MM.1S (cell line): ENCODE measurements at regions not wholly inside any gene's neighbourhood (a gene's known extent, or its start where the extent isn't known, plus 50 kb on each side); places are given as distances from the start of the nearest gene placed in this dataset.

Experiments
- DNase-seq: peaks from one replicate; pipeline ENCODE4 v3.0.0-alpha.2; 2015
- H2AFZ ChIP-seq: fragments of 300-600 bp; sonication (generic); 2 replicates; pipeline ENCODE4 v1.6.0; 2016; ENCODE audit warnings: antibody characterized with exemption, low read length
- H3F3A ChIP-seq: fragments of 300-600 bp; sonication (generic); 2 replicates; pipeline ENCODE4 v1.6.1; 2016; ENCODE audit warnings: mild to moderate bottlenecking, antibody characterized with exemption, low read length, moderate library complexity, mixed read lengths; ENCODE audit not compliant: insufficient read depth
- H3K27ac ChIP-seq: fragments of 300-600 bp; sonication (generic); 2 replicates; pipeline ENCODE4 v1.5.1; 2016; ENCODE audit warnings: mild to moderate bottlenecking, low read length
- H3K27me3 ChIP-seq: fragments of 300-600 bp; sonication (generic); replicated peaks from 2 replicates; pipeline ENCODE4 v1.6.0; 2016; ENCODE audit warnings: low read length; ENCODE audit not compliant: insufficient read depth
- H3K36me3 ChIP-seq: fragments of 300-600 bp; sonication (generic); replicated peaks from 2 replicates; pipeline ENCODE4 v1.6.1; 2016; ENCODE audit warnings: mild to moderate bottlenecking, low read length, mixed read lengths; ENCODE audit not compliant: insufficient read depth
- H3K4me1 ChIP-seq: fragments of 300-600 bp; sonication (generic); 2 replicates; pipeline ENCODE4 v1.6.1; 2016; ENCODE audit warnings: low read length, mixed read lengths
- H3K4me2 ChIP-seq: fragments of 300-600 bp; sonication (generic); 2 replicates; pipeline ENCODE4 v1.6.0; 2016; ENCODE audit warnings: low read depth, low read length
- H3K4me3 ChIP-seq: fragments of 300-600 bp; sonication (generic); 2 replicates; pipeline ENCODE4 v1.5.1; 2016; ENCODE audit warnings: low read length, mixed read lengths
- H3K79me2 ChIP-seq: fragments of 300-600 bp; sonication (generic); 2 replicates; pipeline ENCODE4 v1.6.1; 2016; ENCODE audit warnings: mixed run types, low read length, mixed read lengths
- H3K9ac ChIP-seq: fragments of 300-600 bp; sonication (generic); 2 replicates; pipeline ENCODE4 v1.6.1; 2016; ENCODE audit warnings: low read length, mixed read lengths
- H3K9me2 ChIP-seq: fragments of 300-600 bp; sonication (generic); replicated peaks from 2 replicates; pipeline ENCODE4 v1.6.1; 2016; ENCODE audit warnings: mild to moderate bottlenecking, low read length, mixed read lengths; ENCODE audit not compliant: insufficient read depth
- H3K9me3 ChIP-seq: fragments of 300-600 bp; sonication (generic); replicated peaks from 2 replicates; pipeline ENCODE4 v1.6.1; 2016; ENCODE audit warnings: mild to moderate bottlenecking, low read length, mixed read lengths; ENCODE audit not compliant: insufficient read depth
- H4K20me1 ChIP-seq: fragments of 300-600 bp; sonication (generic); 2 replicates; pipeline ENCODE4 v1.6.1; 2016; ENCODE audit warnings: mild to moderate bottlenecking, low read length, moderate library complexity, mixed read lengths; ENCODE audit not compliant: insufficient read depth
- CTCF ChIP-seq: fragments of 300-600 bp; sonication (generic); IDR thresholded peaks from 2 replicates; pipeline ENCODE4 v1.5.1; 2016; ENCODE audit warnings: antibody characterized with exemption, low read length, mixed read lengths
- EZH2 ChIP-seq: fragments of 300-600 bp; sonication (generic); optimal IDR thresholded peaks from 2 replicates; pipeline ENCODE3; 2017; ENCODE audit warnings: low read depth, mild to moderate bottlenecking, antibody characterized with exemption, low read length, mixed read lengths
- EZH2phosphoT487 ChIP-seq: fragments of 300-600 bp; sonication (generic); IDR thresholded peaks from 2 replicates; pipeline ENCODE4 v1.6.1; 2018; ENCODE audit warnings: antibody characterized with exemption, low read length

DNA sequence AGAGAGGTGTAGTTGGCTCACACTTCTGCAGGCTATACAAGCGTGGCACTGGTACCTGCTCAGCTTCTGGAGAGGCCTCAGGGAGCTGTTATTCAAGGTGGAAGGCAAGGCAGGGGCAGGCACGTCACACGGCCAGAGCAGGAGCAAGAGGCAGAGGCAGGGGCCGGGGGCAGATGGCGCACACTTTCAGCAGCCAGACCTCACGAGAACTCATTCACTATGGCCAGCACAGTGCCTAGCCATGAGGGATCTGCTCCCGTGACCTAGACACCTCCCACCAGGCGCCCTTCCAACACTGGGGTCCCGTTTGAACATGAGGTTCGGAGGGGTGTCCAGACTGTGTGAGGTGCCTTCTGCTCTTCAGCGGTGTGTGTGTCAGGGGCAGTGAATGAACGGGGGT, 71.0 kb upstream of the FCN1 start:
- TF ChIP-seq EZH2phosphoT487 (no peak), CTCF (no peak)
- Histone ChIP-seq H3K36me3 (no peaks in the 10 kb centered on the region), H3K79me2 (no peaks in the 10 kb centered on the region), H4K20me1 (no peaks in the 10 kb centered on the region), H3K27ac (no peak overlapping the region), H3K9me2 (no peaks in the 10 kb centered on the region), H3K9ac (no peak overlapping the region), H3F3A (no peaks in the 10 kb centered on the region), H3K9me3 (no peaks in the 10 kb centered on the region), H2AFZ (no peak overlapping the region), H3K4me2 (no peak overlapping the region), H3K4me3 (no peak overlapping the region), H3K4me1 (no peaks in the 10 kb centered on the region), H3K27me3 (peaks cover 68% of the 10 kb centered on the region)
- DNase-seq, result no peak

DNA sequence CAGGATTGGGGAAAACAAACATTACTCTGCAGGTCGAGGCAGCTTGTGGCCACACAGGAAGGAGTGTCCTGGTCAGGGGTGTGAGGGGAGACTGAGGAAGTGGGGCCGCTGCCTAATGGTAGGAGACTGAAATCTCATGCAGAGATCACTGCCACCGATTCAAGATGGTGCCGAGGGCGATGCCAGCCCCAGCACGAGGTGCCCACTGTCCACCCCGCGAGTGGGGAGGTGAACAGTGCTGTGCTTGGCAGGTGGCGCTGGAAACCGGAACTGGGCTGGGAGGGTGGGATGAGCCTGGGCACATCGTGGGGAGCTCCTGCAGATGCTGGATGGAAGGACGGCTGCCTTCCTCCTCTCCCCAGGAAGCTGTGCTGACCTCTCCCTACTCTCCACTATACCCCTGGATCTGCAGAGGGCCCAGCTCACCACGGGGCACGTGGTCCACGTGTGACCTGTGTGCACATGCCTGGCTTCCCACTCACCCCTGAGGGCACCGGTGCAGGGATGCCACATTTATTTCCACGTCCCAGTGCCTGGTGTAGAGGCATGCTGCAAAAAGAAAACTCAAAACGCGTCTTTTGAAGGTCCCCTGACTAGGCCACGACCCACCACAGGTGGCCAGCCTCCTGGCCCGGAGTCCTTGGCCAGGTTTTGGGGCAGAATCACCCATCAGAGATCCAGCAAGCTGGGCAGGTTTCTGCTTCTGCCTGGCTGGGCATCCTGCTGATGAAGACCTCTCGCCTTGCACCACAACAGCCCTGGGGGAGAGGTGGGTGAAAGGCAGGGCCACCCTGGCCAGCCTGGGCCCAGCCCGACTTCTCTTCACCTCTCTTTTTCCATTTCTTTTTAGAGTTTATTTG, 71.7 kb upstream of the FCN1 start:
- H3K27me3 ChIP-seq, result peaks cover 68% of the 10 kb centered on the region
- H3F3A ChIP-seq, result no peaks in the 10 kb centered on the region
- no peaks in the 10 kb centered on the region for H4K20me1 ChIP-seq
- H3K9me3 ChIP-seq, result no peaks in the 10 kb centered on the region
- H3K4me1 ChIP-seq, result no peaks in the 10 kb centered on the region
- no peak for DNase-seq
- no peaks in the 10 kb centered on the region for H3K79me2 ChIP-seq
- no peak overlapping the region for H3K27ac ChIP-seq
- H3K4me3 ChIP-seq, result no peak overlapping the region
- no peak overlapping the region for H3K4me2 ChIP-seq
- no peak overlapping the region for H2AFZ ChIP-seq
- no peaks in the 10 kb centered on the region for H3K36me3 ChIP-seq
- H3K9me2 ChIP-seq, result no peaks in the 10 kb centered on the region
- no peak overlapping the region for H3K9ac ChIP-seq
- no peak for TF ChIP-seq EZH2
- TF ChIP-seq EZH2phosphoT487, result no peak
- TF ChIP-seq CTCF, result no peak

- Histone ChIP-seq H3K27me3 (peaks cover 79% of the 10 kb centered on the region), H3K9me2 (no peaks in the 10 kb centered on the region), H3K27ac (no peak overlapping the region), H4K20me1 (no peaks in the 10 kb centered on the region), H3K4me3 (no peak overlapping the region), H3K36me3 (no peaks in the 10 kb centered on the region), H3K4me1 (no peaks in the 10 kb centered on the region), H3K9me3 (no peaks in the 10 kb centered on the region), H2AFZ (no peak overlapping the region), H3F3A (no peaks in the 10 kb centered on the region), H3K4me2 (no peak overlapping the region), H3K79me2 (no peaks in the 10 kb centered on the region), H3K9ac (no peak overlapping the region)
- DNase-seq, result no peak
- no peak for TF ChIP-seq EZH2
- TF ChIP-seq CTCF, result no peak
- no peak for TF ChIP-seq EZH2phosphoT487
Observed at GRCh38 chr9:134991808-134992754, 74.4 kb upstream of the FCN1 start.
